Lower lobe of right lung (tissue), 2 donors: ENCODE measurements at regions not wholly inside any gene's neighbourhood (a gene's known extent, or its start where the extent isn't known, plus 50 kb on each side); places are given as distances from the start of the nearest gene placed in this dataset.

Source experiments
- ATAC-seq, 2 donors: fragments of 200-7000 bp; cut with Tn5 transposase; one replicate each; pipeline ENCODE4 v1.9.1; 2020 to 2022; ENCODE audit warnings: mild to moderate bottlenecking in 2 of 2, moderate library complexity in 2 of 2
- DNase-seq: peaks from one replicate; pipeline ENCODE4 v3.0.0-alpha.2; 2020
- H3K27ac ChIP-seq: fragments of 200-600 bp; one replicate; pipeline ENCODE4 v1.8.0; 2022
- H3K27me3 ChIP-seq: fragments of 200-600 bp; one replicate; pipeline ENCODE4 v1.8.0; 2022; ENCODE audit warnings: low read depth
- H3K36me3 ChIP-seq: fragments of 200-600 bp; one replicate; pipeline ENCODE4 v1.8.0; 2022; ENCODE audit warnings: mild to moderate bottlenecking
- H3K4me1 ChIP-seq: fragments of 200-600 bp; one replicate; pipeline ENCODE4 v1.8.0; 2022
- H3K4me3 ChIP-seq: fragments of 200-600 bp; one replicate; pipeline ENCODE4 v1.8.0; 2022; ENCODE audit warnings: mild to moderate bottlenecking
- H3K9me3 ChIP-seq: fragments of 200-600 bp; one replicate; pipeline ENCODE4 v1.8.0; 2022
- intact Hi-C: fragments of 100-400 bp; cut with DNase I; formaldehyde crosslinking; loops from one replicate; pipeline ENCODE4 v1.11.0; 2022
- TF ChIP-seq, protein P1 (sequence below): fragments of 200-600 bp; IDR thresholded peaks from one replicate; pipeline ENCODE4 v1.8.0; 2022; ENCODE audit warnings: antibody characterized with exemption, mild to moderate bottlenecking
- donor health status: DM: no; HTN: yes; CAD: no; lungs with severe emphysema.

DNA sequence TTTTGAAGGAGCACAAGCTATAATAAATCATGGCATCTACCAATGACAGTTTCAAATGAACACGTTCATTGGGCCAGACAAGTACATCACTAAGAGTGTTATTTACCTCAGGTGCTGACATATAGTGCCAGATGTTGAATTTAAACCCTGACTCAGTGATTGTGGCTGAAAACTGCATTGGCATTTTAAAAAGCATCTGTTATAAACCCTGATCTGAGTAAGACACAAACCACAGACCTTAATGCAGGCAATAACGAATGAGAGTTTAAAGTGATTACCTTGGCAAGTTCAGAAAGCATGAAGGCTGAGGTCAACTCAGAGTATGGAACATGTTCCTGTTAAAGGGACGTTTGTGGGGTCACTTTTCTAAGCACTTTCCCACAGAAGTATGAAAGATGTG, 865.1 kb upstream of the TMPRSS15 start:
- no peak for ATAC-seq
- TF ChIP-seq, protein P1, sequence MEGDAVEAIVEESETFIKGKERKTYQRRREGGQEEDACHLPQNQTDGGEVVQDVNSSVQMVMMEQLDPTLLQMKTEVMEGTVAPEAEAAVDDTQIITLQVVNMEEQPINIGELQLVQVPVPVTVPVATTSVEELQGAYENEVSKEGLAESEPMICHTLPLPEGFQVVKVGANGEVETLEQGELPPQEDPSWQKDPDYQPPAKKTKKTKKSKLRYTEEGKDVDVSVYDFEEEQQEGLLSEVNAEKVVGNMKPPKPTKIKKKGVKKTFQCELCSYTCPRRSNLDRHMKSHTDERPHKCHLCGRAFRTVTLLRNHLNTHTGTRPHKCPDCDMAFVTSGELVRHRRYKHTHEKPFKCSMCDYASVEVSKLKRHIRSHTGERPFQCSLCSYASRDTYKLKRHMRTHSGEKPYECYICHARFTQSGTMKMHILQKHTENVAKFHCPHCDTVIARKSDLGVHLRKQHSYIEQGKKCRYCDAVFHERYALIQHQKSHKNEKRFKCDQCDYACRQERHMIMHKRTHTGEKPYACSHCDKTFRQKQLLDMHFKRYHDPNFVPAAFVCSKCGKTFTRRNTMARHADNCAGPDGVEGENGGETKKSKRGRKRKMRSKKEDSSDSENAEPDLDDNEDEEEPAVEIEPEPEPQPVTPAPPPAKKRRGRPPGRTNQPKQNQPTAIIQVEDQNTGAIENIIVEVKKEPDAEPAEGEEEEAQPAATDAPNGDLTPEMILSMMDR: no peak
- H3K36me3 ChIP-seq: no peaks in the 10 kb centered on the region
- H3K4me1 ChIP-seq: no peaks in the 10 kb centered on the region
- H3K27me3 ChIP-seq: no peaks in the 10 kb centered on the region
- intact Hi-C loops: no loop called here
- H3K4me3 ChIP-seq: no peak overlapping the region
- H3K27ac ChIP-seq: no peak overlapping the region
- no peak for DNase-seq
- no peaks in the 10 kb centered on the region for H3K9me3 ChIP-seq

DNA sequence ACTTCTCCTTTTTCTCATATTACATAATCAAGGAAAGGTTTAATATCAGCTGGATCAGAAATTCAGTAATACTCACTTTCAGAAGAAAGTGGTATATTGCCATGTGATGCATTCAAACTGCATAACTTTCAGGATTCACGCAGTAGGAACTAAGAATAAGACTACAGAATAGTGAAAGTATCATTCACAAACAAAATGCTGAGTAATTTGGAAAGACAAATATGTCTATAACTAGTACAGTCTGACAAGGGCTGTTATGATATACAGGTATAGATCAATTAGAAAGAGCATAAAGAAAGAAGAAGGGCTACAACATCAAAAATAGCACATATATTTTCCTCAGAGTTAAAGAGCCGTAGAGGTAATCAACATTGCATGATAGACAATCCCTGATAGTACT, 871.5 kb upstream of the TMPRSS15 start:
- TF ChIP-seq, protein P1: no peak
- no peaks in the 10 kb centered on the region for H3K4me1 ChIP-seq
- H3K36me3 ChIP-seq: no peaks in the 10 kb centered on the region
- H3K4me3 ChIP-seq: no peak overlapping the region
- intact Hi-C loops: no loop called here
- no peak overlapping the region for H3K27ac ChIP-seq
- no peaks in the 10 kb centered on the region for H3K9me3 ChIP-seq
- H3K27me3 ChIP-seq: no peaks in the 10 kb centered on the region
- no peak for DNase-seq
- ATAC-seq: no peak

DNA sequence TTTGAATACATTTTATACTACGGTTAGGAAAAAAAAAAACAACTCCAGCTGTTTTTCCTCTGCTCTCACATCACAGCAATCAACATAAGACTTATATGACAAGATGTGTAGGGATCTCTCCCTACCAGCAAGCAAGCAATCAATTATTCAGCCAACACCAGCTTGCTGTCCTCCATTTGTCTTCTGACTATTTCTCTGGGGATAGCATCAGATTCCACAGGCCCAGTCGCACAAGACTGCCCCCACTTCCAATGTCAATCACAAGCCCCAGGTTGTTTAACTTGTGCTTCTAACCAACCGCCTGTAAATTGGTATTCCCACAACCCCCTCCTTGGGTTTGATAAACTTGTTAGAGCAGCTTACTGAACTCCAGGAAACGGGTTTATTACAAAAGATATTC, 873.1 kb upstream of the TMPRSS15 start:
- ATAC-seq (no peak), DNase-seq (no peak)
- Histone ChIP-seq H3K36me3 (no peaks in the 10 kb centered on the region), H3K4me3 (no peak overlapping the region), H3K27ac (no peak overlapping the region), H3K9me3 (no peaks in the 10 kb centered on the region), H3K4me1 (no peaks in the 10 kb centered on the region), H3K27me3 (no peaks in the 10 kb centered on the region)
- intact Hi-C loops: no loop called here
- TF ChIP-seq, protein P1: no peak

DNA sequence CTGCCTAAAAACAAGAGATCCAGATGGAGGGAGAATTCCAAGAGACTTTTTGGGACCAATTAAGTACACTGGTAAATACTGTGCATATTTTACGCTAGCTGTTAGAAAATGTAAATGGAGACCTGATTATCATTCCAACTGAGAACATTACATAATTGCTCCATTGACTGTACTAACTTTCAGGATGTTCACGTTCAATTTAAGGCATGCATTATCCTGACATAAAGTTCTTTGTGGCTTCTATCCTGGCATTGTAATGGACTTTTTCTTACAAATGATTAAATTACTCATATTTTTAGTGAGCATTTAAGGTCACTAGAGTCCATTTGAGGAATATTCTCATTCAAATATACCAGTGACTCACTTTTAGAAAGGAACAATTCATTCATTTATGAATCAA, 883.3 kb upstream of the TMPRSS15 start:
- no peak for DNase-seq
- Histone ChIP-seq H3K4me1 (no peaks in the 10 kb centered on the region), H3K36me3 (no peaks in the 10 kb centered on the region), H3K9me3 (no peaks in the 10 kb centered on the region), H3K27me3 (no peaks in the 10 kb centered on the region), H3K27ac (no peak overlapping the region), H3K4me3 (no peak overlapping the region)
- TF ChIP-seq, protein P1: no peak
- intact Hi-C loops: no loop called here
- no peak for ATAC-seq

DNA sequence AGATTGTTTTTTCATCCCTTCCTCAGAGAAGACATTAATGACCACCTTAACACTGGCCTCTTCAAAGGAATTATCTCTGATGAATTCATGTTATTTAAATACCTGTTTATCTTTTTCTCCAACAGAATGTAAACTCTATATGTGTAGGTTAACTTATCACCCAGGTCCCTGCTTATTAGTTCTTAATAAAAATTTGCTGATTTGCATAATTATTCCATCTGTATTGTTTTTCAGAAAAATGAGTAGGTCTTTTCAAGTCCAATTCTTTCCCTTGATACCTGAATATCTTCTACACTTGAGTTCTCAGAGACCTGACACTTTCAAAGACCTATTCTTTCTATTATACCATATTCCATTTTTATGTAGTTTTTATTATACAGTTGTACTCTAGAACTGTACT, 886.7 kb upstream of the TMPRSS15 start:
- H3K4me1 ChIP-seq: no peaks in the 10 kb centered on the region
- H3K4me3 ChIP-seq: no peak overlapping the region
- no peak overlapping the region for H3K27ac ChIP-seq
- TF ChIP-seq, protein P1: no peak
- no peaks in the 10 kb centered on the region for H3K9me3 ChIP-seq
- H3K27me3 ChIP-seq: no peaks in the 10 kb centered on the region
- intact Hi-C loops: no loop called here
- H3K36me3 ChIP-seq: no peaks in the 10 kb centered on the region
- DNase-seq (no peak), ATAC-seq (no peak)

DNA sequence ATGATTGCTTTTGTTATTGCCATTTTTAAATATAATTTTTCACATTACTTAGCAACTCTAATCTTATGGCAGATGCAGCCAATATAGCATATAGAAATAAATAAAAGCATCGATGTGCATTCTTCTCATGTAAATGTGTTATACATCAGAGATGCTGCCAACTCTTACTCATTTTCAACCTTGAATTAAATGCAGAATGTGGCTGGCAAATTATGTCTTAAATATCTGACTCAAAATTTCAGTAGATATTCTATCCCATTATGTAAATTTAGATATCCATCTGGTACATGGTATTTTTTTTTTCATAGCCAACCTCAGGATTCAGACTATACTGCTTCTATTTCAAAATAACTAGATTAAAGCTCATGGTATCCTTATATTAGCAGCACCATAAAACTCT, 916.7 kb upstream of the TMPRSS15 start:
- no peak for DNase-seq
- Histone ChIP-seq H3K27me3 (no peaks in the 10 kb centered on the region), H3K4me3 (no peak overlapping the region), H3K4me1 (no peaks in the 10 kb centered on the region), H3K9me3 (no peaks in the 10 kb centered on the region), H3K36me3 (no peaks in the 10 kb centered on the region), H3K27ac (no peak overlapping the region)
- intact Hi-C loops: no loop called here
- TF ChIP-seq, protein P1: no peak
- ATAC-seq: no peak
